ENCODE measurements at regions not wholly inside any gene's neighbourhood (a gene's known extent, or its start where the extent isn't known, plus 50 kb on each side); places are given as distances from the start of the nearest gene placed in this dataset.

- WGBS (ENCODE audit: low lambda C conversion rate), result 20% methylated on average over 5 of the region's 7 CpGs
- no peaks in the 10 kb centered on the region for H3K4me1 ChIP-seq (ENCODE audit: insufficient read depth, low read length)
- no peaks in the 10 kb centered on the region for H3K36me3 ChIP-seq (replicated peaks in 1 of 2; ENCODE audit: control insufficient read depth in 1 of 2, insufficient read depth in 2 of 2, low read length in 2 of 2)
- intact Hi-C loops (cut with micrococcal nuclease; ENCODE audit: unreplicated experiment), result no loop called here
- H3K4me2 ChIP-seq (ENCODE audit: low read depth, low read length), result no peak overlapping the region
- CTCF ChIA-PET (ENCODE audit: low intra/inter-chr PET ratio, low total read pairs), result no interaction called here
- FAIRE-seq (no peak), DNase-seq (ENCODE audit: low spot score) (no peak), ATAC-seq (no peak)
- H2AFZ ChIP-seq (ENCODE audit: low read length), result no peak overlapping the region
- no peak overlapping the region for H3K4me3 ChIP-seq (replicated peaks in 1 of 3; ENCODE audit: insufficient read depth in 1 of 3, low read depth in 2 of 3, low read length in 3 of 3)
- H3K27ac ChIP-seq (ENCODE audit: extremely low read length, insufficient read depth, low read length), result no peak overlapping the region
- in situ Hi-C loops (cut with HindIII; ENCODE audit: extremely low pct_ligation_motif_present, low pct_unique_long_range_greater_than_20kb), result no loop called here
- BruUV-seq (replicated peaks), result no TSS peak
- H4K20me1 ChIP-seq (ENCODE audit: insufficient read depth, low read length), result no peaks in the 10 kb centered on the region
- H3K79me2 ChIP-seq (ENCODE audit: insufficient read depth, low read length), result no peaks in the 10 kb centered on the region
- POLR2A ChIA-PET, result no interaction called here
- no peaks in the 10 kb centered on the region for H3K9me3 ChIP-seq (ENCODE audit: low read length)
- no peaks in the 10 kb centered on the region for H3K27me3 ChIP-seq (ENCODE audit: control insufficient read depth in 1 of 2, insufficient read depth in 2 of 2, low read length in 2 of 2)
- no peak overlapping the region for H3K9ac ChIP-seq (ENCODE audit: insufficient read depth, low read depth, low read length)
- TF ChIP-seq, protein P1, sequence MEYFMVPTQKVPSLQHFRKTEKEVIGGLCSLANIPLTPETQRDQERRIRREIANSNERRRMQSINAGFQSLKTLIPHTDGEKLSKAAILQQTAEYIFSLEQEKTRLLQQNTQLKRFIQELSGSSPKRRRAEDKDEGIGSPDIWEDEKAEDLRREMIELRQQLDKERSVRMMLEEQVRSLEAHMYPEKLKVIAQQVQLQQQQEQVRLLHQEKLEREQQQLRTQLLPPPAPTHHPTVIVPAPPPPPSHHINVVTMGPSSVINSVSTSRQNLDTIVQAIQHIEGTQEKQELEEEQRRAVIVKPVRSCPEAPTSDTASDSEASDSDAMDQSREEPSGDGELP (IDR thresholded peaks at IDR 0.05; ENCODE audit: borderline replicate concordance, low read depth), result no peak
- no peak for TF ChIP-seq ZMYM2 (CRISPR knock-in tag; IDR thresholded peaks at IDR 0.05)
- TF ChIP-seq IKZF4 (CRISPR knock-in tag; IDR thresholded peaks at IDR 0.05; ENCODE audit: borderline replicate concordance, low read depth, not compliant biosample characterization), result no peak
- TF ChIP-seq FOXM1 (CRISPR knock-in tag; IDR thresholded peaks at IDR 0.05), result no peak
- no peak for TF ChIP-seq ZNF225 (CRISPR knock-in tag; IDR thresholded peaks at IDR 0.05)
- TF ChIP-seq, protein P2, sequence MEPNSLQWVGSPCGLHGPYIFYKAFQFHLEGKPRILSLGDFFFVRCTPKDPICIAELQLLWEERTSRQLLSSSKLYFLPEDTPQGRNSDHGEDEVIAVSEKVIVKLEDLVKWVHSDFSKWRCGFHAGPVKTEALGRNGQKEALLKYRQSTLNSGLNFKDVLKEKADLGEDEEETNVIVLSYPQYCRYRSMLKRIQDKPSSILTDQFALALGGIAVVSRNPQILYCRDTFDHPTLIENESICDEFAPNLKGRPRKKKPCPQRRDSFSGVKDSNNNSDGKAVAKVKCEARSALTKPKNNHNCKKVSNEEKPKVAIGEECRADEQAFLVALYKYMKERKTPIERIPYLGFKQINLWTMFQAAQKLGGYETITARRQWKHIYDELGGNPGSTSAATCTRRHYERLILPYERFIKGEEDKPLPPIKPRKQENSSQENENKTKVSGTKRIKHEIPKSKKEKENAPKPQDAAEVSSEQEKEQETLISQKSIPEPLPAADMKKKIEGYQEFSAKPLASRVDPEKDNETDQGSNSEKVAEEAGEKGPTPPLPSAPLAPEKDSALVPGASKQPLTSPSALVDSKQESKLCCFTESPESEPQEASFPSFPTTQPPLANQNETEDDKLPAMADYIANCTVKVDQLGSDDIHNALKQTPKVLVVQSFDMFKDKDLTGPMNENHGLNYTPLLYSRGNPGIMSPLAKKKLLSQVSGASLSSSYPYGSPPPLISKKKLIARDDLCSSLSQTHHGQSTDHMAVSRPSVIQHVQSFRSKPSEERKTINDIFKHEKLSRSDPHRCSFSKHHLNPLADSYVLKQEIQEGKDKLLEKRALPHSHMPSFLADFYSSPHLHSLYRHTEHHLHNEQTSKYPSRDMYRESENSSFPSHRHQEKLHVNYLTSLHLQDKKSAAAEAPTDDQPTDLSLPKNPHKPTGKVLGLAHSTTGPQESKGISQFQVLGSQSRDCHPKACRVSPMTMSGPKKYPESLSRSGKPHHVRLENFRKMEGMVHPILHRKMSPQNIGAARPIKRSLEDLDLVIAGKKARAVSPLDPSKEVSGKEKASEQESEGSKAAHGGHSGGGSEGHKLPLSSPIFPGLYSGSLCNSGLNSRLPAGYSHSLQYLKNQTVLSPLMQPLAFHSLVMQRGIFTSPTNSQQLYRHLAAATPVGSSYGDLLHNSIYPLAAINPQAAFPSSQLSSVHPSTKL (CRISPR knock-in tag; IDR thresholded peaks at IDR 0.05), result no peak
- TF ChIP-seq ZNF20 (CRISPR knock-in tag; IDR thresholded peaks at IDR 0.05), result no peak
- no peak for TF ChIP-seq MYC (CRISPR knock-in tag; IDR thresholded peaks at IDR 0.05; ENCODE audit: borderline replicate concordance)
- no peak for TF ChIP-seq ASH2L (IDR thresholded peaks at IDR 0.05; ENCODE audit: insufficient read length, low read depth, low read length)
- TF ChIP-seq, protein P3, sequence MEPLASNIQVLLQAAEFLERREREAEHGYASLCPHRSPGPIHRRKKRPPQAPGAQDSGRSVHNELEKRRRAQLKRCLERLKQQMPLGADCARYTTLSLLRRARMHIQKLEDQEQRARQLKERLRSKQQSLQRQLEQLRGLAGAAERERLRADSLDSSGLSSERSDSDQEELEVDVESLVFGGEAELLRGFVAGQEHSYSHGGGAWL (CRISPR knock-in tag; IDR thresholded peaks at IDR 0.05), result no peak
- no peak for TF ChIP-seq DPF2 (CRISPR knock-in tag; IDR thresholded peaks at IDR 0.05; ENCODE audit: borderline replicate concordance, low read depth)
- TF ChIP-seq, protein P4, sequence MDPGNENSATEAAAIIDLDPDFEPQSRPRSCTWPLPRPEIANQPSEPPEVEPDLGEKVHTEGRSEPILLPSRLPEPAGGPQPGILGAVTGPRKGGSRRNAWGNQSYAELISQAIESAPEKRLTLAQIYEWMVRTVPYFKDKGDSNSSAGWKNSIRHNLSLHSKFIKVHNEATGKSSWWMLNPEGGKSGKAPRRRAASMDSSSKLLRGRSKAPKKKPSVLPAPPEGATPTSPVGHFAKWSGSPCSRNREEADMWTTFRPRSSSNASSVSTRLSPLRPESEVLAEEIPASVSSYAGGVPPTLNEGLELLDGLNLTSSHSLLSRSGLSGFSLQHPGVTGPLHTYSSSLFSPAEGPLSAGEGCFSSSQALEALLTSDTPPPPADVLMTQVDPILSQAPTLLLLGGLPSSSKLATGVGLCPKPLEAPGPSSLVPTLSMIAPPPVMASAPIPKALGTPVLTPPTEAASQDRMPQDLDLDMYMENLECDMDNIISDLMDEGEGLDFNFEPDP (CRISPR knock-in tag; conservative IDR thresholded peaks at IDR 0.05), result no peak
- TF ChIP-seq PREB (CRISPR knock-in tag; IDR thresholded peaks at IDR 0.05), result no peak
- TF ChIP-seq, protein P5, sequence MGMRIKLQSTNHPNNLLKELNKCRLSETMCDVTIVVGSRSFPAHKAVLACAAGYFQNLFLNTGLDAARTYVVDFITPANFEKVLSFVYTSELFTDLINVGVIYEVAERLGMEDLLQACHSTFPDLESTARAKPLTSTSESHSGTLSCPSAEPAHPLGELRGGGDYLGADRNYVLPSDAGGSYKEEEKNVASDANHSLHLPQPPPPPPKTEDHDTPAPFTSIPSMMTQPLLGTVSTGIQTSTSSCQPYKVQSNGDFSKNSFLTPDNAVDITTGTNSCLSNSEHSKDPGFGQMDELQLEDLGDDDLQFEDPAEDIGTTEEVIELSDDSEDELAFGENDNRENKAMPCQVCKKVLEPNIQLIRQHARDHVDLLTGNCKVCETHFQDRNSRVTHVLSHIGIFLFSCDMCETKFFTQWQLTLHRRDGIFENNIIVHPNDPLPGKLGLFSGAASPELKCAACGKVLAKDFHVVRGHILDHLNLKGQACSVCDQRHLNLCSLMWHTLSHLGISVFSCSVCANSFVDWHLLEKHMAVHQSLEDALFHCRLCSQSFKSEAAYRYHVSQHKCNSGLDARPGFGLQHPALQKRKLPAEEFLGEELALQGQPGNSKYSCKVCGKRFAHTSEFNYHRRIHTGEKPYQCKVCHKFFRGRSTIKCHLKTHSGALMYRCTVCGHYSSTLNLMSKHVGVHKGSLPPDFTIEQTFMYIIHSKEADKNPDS (CRISPR knock-in tag; IDR thresholded peaks at IDR 0.05), result no peak
Observed at GRCh38 chrX:15158736-15159406, 111.0 kb downstream of the ASB9 start.

Data from HepG2 (cell line).